ENCODE measurements at regions not wholly inside any gene's neighbourhood (a gene's known extent, or its start where the extent isn't known, plus 50 kb on each side); places are given as distances from the start of the nearest gene placed in this dataset.

GRCh38 chr6:115720900-115721299, 339.8 kb downstream of the FRK start:
- POLR2A ChIA-PET, result no interaction called here
- Mint-ChIP-seq H3K36me3 (ENCODE audit: low read depth) (no peaks in the 10 kb centered on the region), H3K4me1 (ENCODE audit: low read depth) (no peaks in the 10 kb centered on the region), H3K27ac (no peak overlapping the region), H3K27me3 (no peaks in the 10 kb centered on the region), H3K4me3 (no peak overlapping the region), H3K9me3 (no peaks in the 10 kb centered on the region)
- DNase-seq (no peak), ATAC-seq (no peak)
- TF ChIP-seq CTCF (IDR thresholded peaks at IDR 0.05), result no peak
- intact Hi-C loops (cut with micrococcal nuclease), result no loop called here
- CTCF ChIA-PET, result no interaction called here

GRCh38 chr6:115717472-115717871, 343.2 kb downstream of the FRK start:
- ATAC-seq, result no peak
- Mint-ChIP-seq H3K36me3 (ENCODE audit: low read depth) (no peaks in the 10 kb centered on the region), H3K27me3 (no peaks in the 10 kb centered on the region), H3K4me1 (ENCODE audit: low read depth) (no peaks in the 10 kb centered on the region), H3K9me3 (no peaks in the 10 kb centered on the region), H3K27ac (no peak overlapping the region), H3K4me3 (no peak overlapping the region)
- DNase-seq, result no peak
- POLR2A ChIA-PET, result no interaction called here
- no peak for TF ChIP-seq CTCF (IDR thresholded peaks at IDR 0.05)
- intact Hi-C loops (cut with micrococcal nuclease), result no loop called here
- CTCF ChIA-PET, result no interaction called here

- H3K27ac Mint-ChIP-seq, result no peak overlapping the region
- no peak overlapping the region for H3K4me3 Mint-ChIP-seq
- ATAC-seq, result no peak
- H3K36me3 Mint-ChIP-seq (ENCODE audit: low read depth), result no peaks in the 10 kb centered on the region
- DNase-seq, result no peak
- intact Hi-C loops (cut with micrococcal nuclease), result no loop called here
- CTCF ChIA-PET, result no interaction called here
- H3K27me3 Mint-ChIP-seq, result no peaks in the 10 kb centered on the region
- H3K4me1 Mint-ChIP-seq (ENCODE audit: low read depth), result no peaks in the 10 kb centered on the region
- H3K9me3 Mint-ChIP-seq, result no peaks in the 10 kb centered on the region
- no peak for TF ChIP-seq CTCF (IDR thresholded peaks at IDR 0.05)
- POLR2A ChIA-PET, result no interaction called here
Measured at GRCh38 chr6:115717062-115717461, 343.6 kb downstream of the FRK start.

GRCh38 chr6:115712291-115712961, 348.3 kb downstream of the FRK start:
- POLR2A ChIA-PET, result no interaction called here
- intact Hi-C loops (cut with micrococcal nuclease), result no loop called here
- CTCF ChIA-PET, result no interaction called here

GRCh38 chr6:115708850-115709249, 351.8 kb downstream of the FRK start:
- TF ChIP-seq CTCF (IDR thresholded peaks at IDR 0.05), result no peak
- Mint-ChIP-seq H3K4me1 (ENCODE audit: low read depth) (no peaks in the 10 kb centered on the region), H3K27me3 (no peaks in the 10 kb centered on the region), H3K9me3 (no peaks in the 10 kb centered on the region), H3K27ac (no peak overlapping the region), H3K36me3 (ENCODE audit: low read depth) (no peaks in the 10 kb centered on the region), H3K4me3 (no peak overlapping the region)
- ATAC-seq (no peak), DNase-seq (no peak)
- CTCF ChIA-PET, result interaction anchor here (0.6 kb wide), 1 partner anchor 222 kb away, joined by 6 read pairs; no protein-coding TSS in a partner anchor
- POLR2A ChIA-PET, result no interaction called here
- intact Hi-C loops (cut with micrococcal nuclease), result no loop called here

More at GRCh38 chr6:115712291-115712961, 348.3 kb downstream of the FRK start:
- DNase-seq (no peak), ATAC-seq (no peak)
- Mint-ChIP-seq H3K36me3 (ENCODE audit: low read depth) (no peaks in the 10 kb centered on the region), H3K9me3 (no peaks in the 10 kb centered on the region), H3K4me3 (no peak overlapping the region), H3K4me1 (ENCODE audit: low read depth) (no peaks in the 10 kb centered on the region), H3K27me3 (no peaks in the 10 kb centered on the region), H3K27ac (no peak overlapping the region)
- no peak for TF ChIP-seq CTCF (IDR thresholded peaks at IDR 0.05)
